Activated T-helper 2 cell treated with anti-CD3 and anti-CD28 coated beads, Interferon-gamma antibody, Interleukin-2, Interleukin-4, amounts not matched to agents 10 μg/mL and 5 μg/mL and 100 μg/mL, durations not matched to agents 14 hours and 24 hours and 36 hours (primary cell): ENCODE measurements at regions not wholly inside any gene's neighbourhood (a gene's known extent, or its start where the extent isn't known, plus 50 kb on each side); places are given as distances from the start of the nearest gene placed in this dataset.

Experiments used
- DNase-seq: peaks from one replicate; pipeline ENCODE4 v3.0.0; 2021; ENCODE audit warnings: low spot score
- H3K27ac Mint-ChIP-seq: one replicate; pipeline ENCODE4 v1.8.0; 2021; ENCODE audit warnings: mixed read lengths
- H3K27me3 Mint-ChIP-seq: one replicate; pipeline ENCODE4 v1.8.0; 2021; ENCODE audit warnings: low read depth, mixed read lengths
- H3K36me3 Mint-ChIP-seq: one replicate; pipeline ENCODE4 v1.8.0; 2021; ENCODE audit warnings: low read depth, mixed read lengths
- H3K4me1 Mint-ChIP-seq: one replicate; pipeline ENCODE4 v1.8.0; 2021; ENCODE audit warnings: low read depth, mixed read lengths
- H3K4me3 Mint-ChIP-seq: one replicate; pipeline ENCODE4 v1.8.0; 2021; ENCODE audit warnings: low read depth, mild to moderate bottlenecking, moderate library complexity, mixed read lengths
- H3K9me3 Mint-ChIP-seq: one replicate; pipeline ENCODE4 v1.8.0; 2021; ENCODE audit warnings: mixed read lengths
- intact Hi-C: fragments of 100-400 bp; cut with micrococcal nuclease; formaldehyde crosslinking; loops from one replicate; pipeline ENCODE4 v1.15.1; 2023

DNA sequence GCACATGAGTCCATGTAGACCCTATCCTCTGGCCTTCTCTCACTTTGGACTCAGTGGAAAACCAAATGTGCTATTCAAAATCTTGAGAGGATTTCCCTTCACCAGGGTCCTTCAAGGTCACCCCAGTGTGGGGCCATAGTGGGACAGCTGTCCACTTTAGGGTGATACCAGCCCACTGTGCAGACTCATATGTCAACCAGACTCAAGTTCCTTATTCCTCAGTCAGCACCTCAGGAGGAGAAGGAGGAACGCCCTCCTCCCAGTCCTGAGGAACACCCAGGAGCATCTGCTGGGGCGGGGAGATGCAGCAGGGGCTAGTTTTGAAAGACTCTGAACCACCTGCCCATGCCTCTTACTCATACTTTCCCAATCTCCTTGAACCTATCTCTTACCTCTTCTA lies 340.9 kb downstream of the MATN1 start:
- intact Hi-C loops: loop anchor here (5.0 to 10.0 kb wide), 2 partner anchors 322 to 1005 kb away; no protein-coding TSS in a partner anchor
- H3K27me3 Mint-ChIP-seq: peaks cover 2% of the 10 kb centered on the region
- DNase-seq: no peak

DNA sequence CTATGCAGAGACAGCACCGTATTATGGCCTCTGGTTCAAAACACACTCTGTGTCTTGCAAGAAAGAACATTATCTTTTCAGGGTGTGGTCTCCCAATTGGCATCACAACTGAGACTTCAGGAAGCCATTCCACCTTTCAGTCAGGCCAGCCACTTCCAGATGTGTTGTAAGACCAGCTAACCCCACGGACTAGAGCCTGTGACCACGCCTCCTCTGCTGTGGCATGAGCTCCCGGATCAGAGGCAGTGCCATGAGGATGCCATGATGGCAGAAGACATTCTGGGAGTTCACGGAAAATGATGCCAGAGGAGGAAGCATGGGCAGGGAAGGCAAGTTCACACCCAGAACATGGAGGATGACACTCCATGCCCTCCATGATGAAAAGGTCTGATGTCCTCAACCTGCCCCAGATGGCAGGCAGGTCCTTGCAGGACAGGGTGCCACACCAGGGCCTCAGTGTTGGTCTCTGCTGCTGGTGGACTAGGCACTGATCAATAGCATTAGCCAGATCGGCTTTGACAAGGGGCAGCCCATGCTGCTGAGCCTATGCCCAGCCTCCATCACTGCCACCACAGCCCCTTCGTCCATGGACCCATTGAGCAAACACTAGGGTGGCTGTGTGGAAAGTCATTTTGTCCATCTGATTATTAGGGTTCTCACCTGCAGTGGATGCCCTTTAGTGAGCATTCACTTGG lies 341.6 kb downstream of the MATN1 start:
- peaks cover 2% of the 10 kb centered on the region for H3K27me3 Mint-ChIP-seq
- H3K27ac Mint-ChIP-seq: no peak overlapping the region
- no peaks in the 10 kb centered on the region for H3K9me3 Mint-ChIP-seq
- intact Hi-C loops: loop anchor here (2.0 to 10.0 kb wide), 3 partner anchors 323 to 1145 kb away; partner anchors contain the start of gene PTPRU
- no peak for DNase-seq
- no peaks in the 10 kb centered on the region for H3K36me3 Mint-ChIP-seq
- H3K4me3 Mint-ChIP-seq: no peak overlapping the region
- peaks cover 2% of the 10 kb centered on the region for H3K4me1 Mint-ChIP-seq

More for the DNA sequence above, 340.9 kb downstream of the MATN1 start:
- Mint-ChIP-seq H3K27ac (no peak overlapping the region), H3K36me3 (no peaks in the 10 kb centered on the region), H3K4me1 (peaks cover 2% of the 10 kb centered on the region), H3K9me3 (no peaks in the 10 kb centered on the region), H3K4me3 (no peak overlapping the region)

DNA sequence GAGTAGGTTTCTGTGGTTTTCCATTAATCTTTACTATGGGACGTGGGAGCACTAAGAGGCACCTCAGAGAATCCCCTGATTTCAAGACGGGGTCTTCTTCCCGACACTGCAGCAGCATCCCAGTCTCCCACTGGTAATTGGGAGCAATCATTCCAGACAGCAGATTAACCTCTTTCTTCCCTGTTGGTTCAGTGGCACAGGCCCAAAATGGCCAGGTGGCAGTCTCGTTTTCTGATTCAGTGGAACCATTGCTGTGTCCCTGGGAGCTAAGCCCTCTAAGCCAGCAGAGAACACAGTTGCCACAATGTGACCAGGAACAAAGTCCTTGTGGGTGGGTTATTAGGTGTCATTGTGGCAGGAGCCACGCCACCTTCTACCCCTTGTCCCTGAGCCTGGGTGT lies 342.1 kb downstream of the MATN1 start:
- Mint-ChIP-seq H3K9me3 (no peaks in the 10 kb centered on the region), H3K4me3 (no peak overlapping the region), H3K27ac (no peak overlapping the region), H3K4me1 (peaks cover 2% of the 10 kb centered on the region), H3K27me3 (peaks cover 2% of the 10 kb centered on the region), H3K36me3 (no peaks in the 10 kb centered on the region)
- intact Hi-C loops: loop anchor here (2.0 to 10.0 kb wide), 3 partner anchors 324 to 1144 kb away; partner anchors contain the start of gene PTPRU
- no peak for DNase-seq

GRCh38 chr1:30380625-30380984 lies 342.8 kb downstream of the MATN1 start:
- H3K4me1 Mint-ChIP-seq: peaks cover 2% of the 10 kb centered on the region
- no peaks in the 10 kb centered on the region for H3K36me3 Mint-ChIP-seq
- peaks cover 2% of the 10 kb centered on the region for H3K27me3 Mint-ChIP-seq
- intact Hi-C loops: loop anchor here (2.0 to 10.0 kb wide), 3 partner anchors 324 to 1144 kb away; partner anchors contain the start of gene PTPRU
- no peak overlapping the region for H3K4me3 Mint-ChIP-seq
- no peak for DNase-seq
- H3K9me3 Mint-ChIP-seq: no peaks in the 10 kb centered on the region
- H3K27ac Mint-ChIP-seq: no peak overlapping the region

DNA sequence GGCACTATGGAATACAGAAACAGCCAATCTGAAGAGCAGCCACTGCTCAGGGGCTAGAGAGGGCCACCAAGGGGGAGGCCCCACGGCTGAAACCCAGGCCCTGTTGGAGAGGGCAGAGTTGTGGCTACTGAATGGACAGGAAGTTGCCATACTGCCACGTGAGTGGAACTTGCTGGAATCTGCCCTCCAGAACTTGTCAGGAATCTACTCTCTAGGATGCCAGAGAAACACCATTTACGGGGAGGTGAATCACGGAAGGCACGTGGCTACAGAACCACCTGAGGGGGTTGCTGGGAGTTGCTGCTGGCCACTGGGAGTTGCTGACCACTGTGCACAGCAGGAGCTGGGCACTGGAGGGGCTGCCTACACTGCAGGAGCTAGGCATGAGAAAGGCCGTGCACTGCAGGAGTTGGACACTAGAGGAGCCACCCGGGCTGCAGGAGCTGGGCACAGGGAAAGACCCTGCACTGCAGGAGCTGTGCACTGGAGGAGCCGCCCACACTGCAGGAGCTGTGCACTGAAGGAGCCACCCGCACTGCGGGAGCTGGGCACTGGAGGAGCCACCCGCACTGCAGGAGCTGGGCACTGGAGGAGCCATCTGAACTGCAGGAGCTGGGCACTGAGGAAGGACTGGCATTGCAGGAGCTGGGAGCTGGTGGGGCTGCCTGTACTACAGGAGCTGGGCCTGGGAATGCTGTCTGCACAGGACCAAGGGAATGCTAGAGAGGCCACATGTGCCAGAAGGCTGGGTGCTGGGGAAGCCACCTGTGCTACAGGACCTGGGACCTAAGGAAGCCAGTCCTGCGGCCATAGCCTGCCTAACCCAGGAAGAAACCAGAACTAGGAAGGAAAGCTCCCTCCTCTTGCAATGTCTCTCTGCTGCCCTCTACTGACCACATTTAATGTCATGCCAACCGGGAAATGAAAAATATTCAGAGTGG lies 343.4 kb downstream of the MATN1 start:
- no peak overlapping the region for H3K27ac Mint-ChIP-seq
- H3K27me3 Mint-ChIP-seq: peaks cover 2% of the 10 kb centered on the region
- no peak overlapping the region for H3K4me3 Mint-ChIP-seq
- no peaks in the 10 kb centered on the region for H3K9me3 Mint-ChIP-seq
- DNase-seq: no peak
- intact Hi-C loops: loop anchor here (2.0 to 10.0 kb wide), 3 partner anchors 325 to 1143 kb away; partner anchors contain the start of gene PTPRU
- H3K4me1 Mint-ChIP-seq: peaks cover 2% of the 10 kb centered on the region
- H3K36me3 Mint-ChIP-seq: no peaks in the 10 kb centered on the region

- peaks cover 2% of the 10 kb centered on the region for H3K27me3 Mint-ChIP-seq
- DNase-seq: no peak
- H3K36me3 Mint-ChIP-seq: no peaks in the 10 kb centered on the region
- no peak overlapping the region for H3K4me3 Mint-ChIP-seq
- peaks cover 2% of the 10 kb centered on the region for H3K4me1 Mint-ChIP-seq
- H3K27ac Mint-ChIP-seq: no peak overlapping the region
- no peaks in the 10 kb centered on the region for H3K9me3 Mint-ChIP-seq
- intact Hi-C loops: no loop called here
These were observed 344.3 kb downstream of the MATN1 start for GRCh38 chr1:30378991-30379581.

DNA sequence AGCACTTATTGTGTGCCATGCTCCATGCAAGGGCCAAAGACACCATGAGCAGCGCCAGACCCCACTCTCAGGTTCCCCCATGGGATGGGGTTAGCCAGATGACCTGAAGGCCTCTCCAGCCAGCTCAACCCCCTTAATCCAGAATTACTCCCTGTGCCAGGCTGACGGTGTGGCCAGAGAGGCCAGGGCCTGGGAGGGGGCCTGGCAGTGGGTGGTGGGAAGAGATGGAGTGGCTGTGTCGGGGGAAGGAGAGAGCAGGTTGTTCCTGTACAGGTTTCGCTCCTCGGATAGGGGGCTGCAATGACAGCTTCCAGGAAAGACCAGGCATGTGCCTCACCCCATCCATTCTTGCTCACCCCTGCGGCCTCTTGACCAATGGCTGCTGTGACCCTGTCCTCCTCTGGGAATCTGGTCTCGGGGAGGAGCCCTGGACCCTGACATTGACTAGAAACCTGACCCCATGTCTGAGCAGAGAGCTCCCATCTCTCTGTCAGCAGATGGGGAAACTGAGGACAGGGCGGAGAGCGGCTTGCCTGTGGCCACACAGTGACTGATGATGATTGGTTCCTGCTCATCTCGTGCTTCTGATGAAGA lies 345.3 kb downstream of the MATN1 start:
- H3K27me3 Mint-ChIP-seq: peaks cover 2% of the 10 kb centered on the region
- H3K4me3 Mint-ChIP-seq: no peak overlapping the region
- no peak overlapping the region for H3K27ac Mint-ChIP-seq
- intact Hi-C loops: no loop called here
- peaks cover 2% of the 10 kb centered on the region for H3K4me1 Mint-ChIP-seq
- H3K9me3 Mint-ChIP-seq: no peaks in the 10 kb centered on the region
- DNase-seq: no peak
- H3K36me3 Mint-ChIP-seq: no peaks in the 10 kb centered on the region

- Mint-ChIP-seq H3K36me3 (no peaks in the 10 kb centered on the region), H3K27ac (no peak overlapping the region), H3K4me1 (peaks cover 2% of the 10 kb centered on the region), H3K4me3 (no peak overlapping the region), H3K27me3 (peaks cover 2% of the 10 kb centered on the region), H3K9me3 (no peaks in the 10 kb centered on the region)
- no peak for DNase-seq
- intact Hi-C loops: no loop called here
These were observed 346.0 kb downstream of the MATN1 start for GRCh38 chr1:30377230-30378002.

- DNase-seq: no peak
- H3K9me3 Mint-ChIP-seq: no peaks in the 10 kb centered on the region
- no peaks in the 10 kb centered on the region for H3K36me3 Mint-ChIP-seq
- H3K27me3 Mint-ChIP-seq: peaks cover 2% of the 10 kb centered on the region
- intact Hi-C loops: no loop called here
- H3K27ac Mint-ChIP-seq: no peak overlapping the region
- peaks cover 2% of the 10 kb centered on the region for H3K4me1 Mint-ChIP-seq
- no peak overlapping the region for H3K4me3 Mint-ChIP-seq
These were observed 347.2 kb downstream of the MATN1 start for GRCh38 chr1:30376054-30376697.

DNA sequence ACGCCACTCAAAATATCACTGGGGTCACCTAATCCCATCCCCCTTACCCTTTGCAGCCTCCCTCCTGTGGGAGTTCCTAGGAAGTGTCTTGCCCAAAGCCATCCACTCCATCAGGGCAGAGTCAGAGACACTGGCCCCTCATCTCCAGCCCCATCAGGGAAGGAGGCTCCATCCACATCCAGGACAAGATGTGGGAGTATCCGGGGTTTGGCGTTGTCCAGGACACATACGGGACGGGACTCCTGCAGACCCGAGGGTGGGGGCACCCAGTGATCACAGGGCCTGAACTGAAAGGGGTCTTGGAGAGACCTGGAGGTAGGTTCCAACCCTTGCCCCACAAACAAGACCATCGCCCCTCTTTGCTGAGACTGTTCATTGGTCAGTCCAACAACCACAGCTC lies 348.2 kb downstream of the MATN1 start:
- Mint-ChIP-seq H3K36me3 (no peaks in the 10 kb centered on the region), H3K9me3 (no peaks in the 10 kb centered on the region), H3K27me3 (peaks cover 2% of the 10 kb centered on the region), H3K4me1 (no peaks in the 10 kb centered on the region), H3K27ac (no peak overlapping the region), H3K4me3 (no peak overlapping the region)
- DNase-seq: no peak
- intact Hi-C loops: no loop called here

DNA sequence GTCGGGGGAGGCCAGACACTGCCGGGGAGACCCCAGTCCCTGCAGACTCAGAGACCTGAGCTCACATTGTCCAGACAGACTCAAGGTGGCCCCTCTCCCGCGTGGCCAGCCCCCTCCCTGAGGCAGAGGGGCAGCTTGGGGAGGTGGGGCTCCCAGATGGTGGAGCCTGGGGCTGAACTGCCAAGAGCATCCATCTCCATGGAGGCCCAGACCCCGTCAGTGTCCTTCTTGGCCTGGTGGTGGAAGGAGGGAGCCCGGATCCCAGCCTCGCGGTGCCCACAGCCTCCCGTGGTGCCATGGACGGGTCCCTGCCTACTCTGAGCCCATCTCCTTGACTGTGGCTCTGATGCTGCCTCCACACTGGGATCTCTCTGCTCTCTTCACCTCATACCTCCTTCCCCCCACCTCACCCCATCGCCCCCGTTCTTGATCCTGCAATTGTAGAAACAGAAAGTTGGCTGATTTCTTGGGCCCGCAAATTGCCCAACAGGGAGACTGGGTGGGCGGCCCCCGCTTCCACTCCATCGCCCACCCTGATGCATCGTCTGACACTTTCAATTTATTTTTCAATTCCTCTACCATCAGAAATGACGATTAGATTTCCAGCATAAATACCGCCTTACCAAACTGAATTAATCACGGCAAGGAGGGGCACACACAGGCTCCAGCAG lies 348.9 kb downstream of the MATN1 start:
- H3K27ac Mint-ChIP-seq: no peak overlapping the region
- intact Hi-C loops: no loop called here
- no peaks in the 10 kb centered on the region for H3K4me1 Mint-ChIP-seq
- no peak for DNase-seq
- H3K4me3 Mint-ChIP-seq: no peak overlapping the region
- H3K27me3 Mint-ChIP-seq: peaks cover 2% of the 10 kb centered on the region
- no peaks in the 10 kb centered on the region for H3K9me3 Mint-ChIP-seq
- no peaks in the 10 kb centered on the region for H3K36me3 Mint-ChIP-seq
